NB4 (cell line): ENCODE measurements at regions not wholly inside any gene's neighbourhood (a gene's known extent, or its start where the extent isn't known, plus 50 kb on each side); places are given as distances from the start of the nearest gene placed in this dataset.

Source experiments
- CTCF ChIP-seq: IDR thresholded peaks from one replicate; pipeline ENCODE4 v1.5.1; 2012; ENCODE audit warnings: low read depth, low read length
- MAX ChIP-seq: IDR thresholded peaks from 2 replicates; pipeline ENCODE4 v1.6.1; 2011; ENCODE audit warnings: low read depth, low read length
- MYC ChIP-seq: IDR thresholded peaks from 2 replicates; pipeline ENCODE4 v1.6.1; 2011; ENCODE audit warnings: low read depth, low read length
- POLR2A ChIP-seq: IDR thresholded peaks from 2 replicates; pipeline ENCODE4 v1.6.1; 2011; ENCODE audit warnings: mild to moderate bottlenecking; ENCODE audit not compliant: insufficient read length; ENCODE audit errors: extremely low read depth

GRCh38 chr17:69733171-69734012 is 318.9 kb downstream of the MAP2K6 start:
- TF ChIP-seq POLR2A (no peak), CTCF (no peak), MAX (no peak), MYC (no peak)
